ENCODE measurements at regions not wholly inside any gene's neighbourhood (a gene's known extent, or its start where the extent isn't known, plus 50 kb on each side); places are given as distances from the start of the nearest gene placed in this dataset.
"Not testable (repeated sequence)": the region's sequence is repeated elsewhere in the genome, so short reads cannot be mapped to it uniquely, and the experiment has no call there.

DNA sequence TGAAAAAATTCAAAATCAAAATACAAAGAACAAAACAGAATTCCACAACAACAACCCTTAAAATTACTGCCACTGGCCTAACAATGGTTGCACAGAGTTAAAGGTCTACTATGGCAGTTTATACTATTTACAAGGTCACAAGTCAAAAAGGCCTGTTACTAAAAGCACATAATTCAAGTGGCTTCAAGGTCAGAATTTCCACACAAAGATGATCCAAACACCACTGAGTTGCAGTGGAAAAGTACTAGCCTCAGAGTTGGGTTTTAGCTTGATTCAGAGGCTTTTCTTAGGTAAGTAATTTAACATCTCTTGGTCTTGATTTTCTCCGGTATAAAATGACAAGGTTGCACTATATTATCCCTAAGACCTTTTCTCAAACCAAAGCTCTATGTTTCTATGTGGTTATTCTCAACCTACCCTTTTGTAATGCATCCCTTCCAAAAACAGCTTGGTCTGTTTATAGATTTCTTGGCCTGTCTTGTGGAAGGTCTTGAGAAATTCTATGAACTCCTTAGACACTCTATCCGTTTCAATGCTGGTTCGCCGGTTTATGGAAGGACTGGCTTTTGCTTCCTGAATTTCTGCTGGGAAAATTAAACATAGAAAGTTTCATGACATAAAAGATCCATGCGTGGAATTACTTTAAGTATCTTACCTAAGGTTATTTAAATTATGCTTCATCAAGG is 69.5 kb downstream of the MDH2 start:
- DNase-seq, result not testable (repeated sequence)

DNA sequence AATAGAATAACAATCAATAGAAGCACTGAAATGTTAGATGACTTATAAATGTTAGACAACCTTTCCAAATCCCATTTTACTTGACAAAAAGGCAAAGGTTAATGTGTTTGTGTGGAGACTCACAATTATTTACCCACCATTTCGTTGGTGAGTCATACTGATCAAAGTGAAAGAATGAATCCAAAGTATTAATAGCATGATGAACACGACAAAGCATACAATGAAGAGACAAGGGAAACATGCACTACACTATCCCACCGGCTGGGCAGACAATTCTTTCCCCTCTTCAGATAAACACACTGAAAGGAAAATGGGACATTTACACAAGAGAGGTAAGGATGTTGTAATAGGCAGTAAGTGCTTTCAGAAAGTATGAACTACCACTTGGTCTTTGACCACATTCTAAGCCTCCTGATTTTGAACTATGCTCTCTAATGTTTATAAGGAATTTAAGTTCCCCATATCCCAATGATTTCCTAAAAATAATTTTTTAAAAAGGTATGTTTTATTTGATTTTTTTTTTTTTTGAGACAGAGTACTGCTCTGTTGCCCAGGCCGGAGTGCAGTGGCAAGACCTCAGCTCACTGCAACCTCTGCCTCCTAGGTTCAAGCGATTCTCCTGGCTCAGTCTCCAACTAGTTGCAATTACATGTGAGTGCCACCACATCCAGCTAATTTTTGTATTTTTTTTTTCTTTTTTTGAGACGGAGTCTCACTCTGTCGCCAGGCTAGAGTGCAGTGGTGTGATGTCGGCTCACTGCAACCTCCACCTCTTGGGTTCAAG is 70.5 kb downstream of the MDH2 start:
- DNase-seq, result peak; percentile 27

DNA sequence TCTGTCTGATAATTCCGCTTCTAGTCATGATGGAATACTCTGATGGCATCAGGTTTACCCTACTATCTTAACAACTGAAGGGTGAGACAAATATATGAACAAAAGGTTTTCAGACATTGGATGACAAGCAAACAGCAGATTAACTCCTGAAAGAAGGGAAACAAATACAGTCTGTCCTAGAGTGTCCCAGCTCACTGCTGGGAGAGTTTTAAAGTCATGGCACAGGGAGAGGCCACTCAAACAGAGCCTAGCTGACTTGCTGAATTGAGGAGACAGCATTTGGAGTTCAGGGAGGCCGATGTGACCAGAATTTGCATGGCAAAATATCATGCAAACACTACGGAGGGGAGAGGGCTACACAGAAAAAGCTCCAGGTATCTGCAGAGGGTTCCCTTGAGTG is 73.1 kb downstream of the MDH2 start:
- no peak for DNase-seq

DNA sequence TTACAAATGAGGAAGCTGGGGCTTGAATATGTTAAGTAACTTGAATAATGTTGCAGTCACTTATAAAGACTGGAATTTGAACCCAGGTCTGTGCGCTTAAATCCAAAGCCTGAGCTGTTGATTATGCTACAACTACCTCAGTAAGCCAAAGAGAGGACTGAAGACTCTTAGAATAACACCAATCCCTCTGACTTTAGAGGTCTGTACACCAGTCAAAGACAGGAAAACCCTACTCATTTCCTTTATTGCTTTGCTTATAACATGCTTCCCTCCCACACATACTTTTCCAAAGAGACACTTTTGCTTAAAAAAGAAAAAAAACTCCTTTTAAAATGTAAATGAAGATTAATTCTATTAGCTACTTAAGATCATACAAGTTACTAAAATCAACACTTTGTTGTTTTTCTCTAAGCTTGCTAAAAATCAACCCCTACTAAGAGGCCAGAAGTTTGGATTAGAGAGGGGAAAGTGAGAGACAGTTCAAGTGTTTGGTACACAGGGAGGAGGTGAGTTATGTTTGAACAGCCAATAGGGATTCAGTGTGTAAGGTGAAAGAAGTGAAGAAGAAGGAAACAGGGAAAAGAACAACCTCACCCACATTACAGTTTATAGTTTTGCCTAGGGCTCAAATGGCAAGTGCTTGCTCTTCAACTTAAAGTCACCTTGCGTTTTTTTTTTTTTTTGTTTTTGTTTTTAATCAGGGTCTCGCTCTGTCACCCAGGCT is 74.8 kb downstream of the MDH2 start:
- DNase-seq, result peak; percentile 20

DNA sequence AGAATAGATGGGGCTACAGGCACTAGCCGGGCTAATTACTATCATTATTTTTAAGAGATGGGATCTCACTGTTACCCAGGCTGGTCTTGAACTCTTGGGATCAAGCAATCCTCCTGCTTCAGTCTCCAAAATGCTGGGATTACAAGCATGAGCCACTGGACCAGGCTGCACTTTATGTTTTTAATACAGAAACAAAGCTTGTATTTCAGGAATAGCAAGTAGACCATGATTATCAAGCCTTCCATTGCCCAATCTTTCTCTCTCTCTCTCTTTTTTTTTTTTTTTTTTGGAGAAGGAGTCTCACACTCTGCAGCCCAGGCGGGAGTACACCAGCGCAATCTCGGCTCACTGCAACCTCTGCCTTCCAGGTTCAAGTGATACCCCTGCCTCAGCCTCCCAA is 75.4 kb downstream of the MDH2 start:
- no peak for DNase-seq

DNA sequence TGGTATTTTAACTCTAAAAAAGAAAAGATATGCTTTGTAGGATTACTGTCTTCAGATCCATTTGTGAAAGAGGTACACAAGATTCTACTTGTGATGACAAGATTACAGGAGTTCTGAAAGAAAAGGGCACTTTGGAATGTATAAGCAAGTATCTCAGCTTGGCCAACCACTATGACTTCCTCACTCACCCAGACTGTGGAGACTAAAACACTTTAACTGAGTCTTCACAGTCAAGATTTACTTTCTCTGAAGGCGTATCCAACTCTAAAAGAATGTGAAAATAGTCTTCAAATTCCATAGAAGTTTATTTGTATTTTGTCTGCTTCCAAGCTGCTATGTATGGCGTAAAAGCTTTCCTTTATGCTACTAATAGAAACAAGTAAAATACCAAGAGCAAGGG is 76.1 kb upstream of the SRRM3 start:
- DNase-seq, result no peak

DNA sequence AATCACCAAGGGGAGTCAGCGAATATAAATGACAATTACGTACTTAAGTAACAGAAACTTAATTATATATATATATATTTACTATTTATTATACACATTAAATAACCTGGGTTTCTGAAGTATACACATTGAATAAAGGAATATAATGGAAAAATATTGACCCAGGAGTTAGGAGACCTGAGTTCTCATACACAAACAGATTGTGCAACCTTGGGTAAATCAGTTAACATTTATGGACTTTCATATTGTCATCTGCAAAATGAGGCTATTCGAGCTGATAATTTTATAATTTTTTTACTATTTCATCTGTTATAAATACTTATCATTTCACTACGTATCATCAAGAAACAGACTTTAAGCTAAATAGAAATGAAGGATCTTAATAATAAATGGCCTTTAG is 75.1 kb upstream of the SRRM3 start:
- no peak for DNase-seq

DNA sequence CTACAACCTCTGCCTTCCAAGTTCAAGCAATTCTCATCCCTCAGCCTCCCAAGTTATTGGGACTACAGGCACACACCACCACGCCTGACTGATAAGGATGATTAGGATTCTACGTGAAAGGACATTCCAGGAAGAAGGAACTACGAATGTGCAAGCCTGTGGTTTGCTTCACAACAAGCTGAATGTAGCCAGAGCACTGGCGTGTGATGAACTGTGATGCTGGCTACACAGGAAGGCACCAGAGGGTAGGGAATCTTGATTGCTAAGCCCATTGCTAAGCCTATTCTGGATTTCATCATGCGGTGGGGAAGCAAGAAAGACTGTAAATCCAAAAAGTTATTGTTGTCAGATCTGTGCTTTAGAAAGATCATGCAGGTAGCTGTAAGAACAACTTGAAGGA is 72.3 kb upstream of the SRRM3 start:
- DNase-seq, result no peak

DNA sequence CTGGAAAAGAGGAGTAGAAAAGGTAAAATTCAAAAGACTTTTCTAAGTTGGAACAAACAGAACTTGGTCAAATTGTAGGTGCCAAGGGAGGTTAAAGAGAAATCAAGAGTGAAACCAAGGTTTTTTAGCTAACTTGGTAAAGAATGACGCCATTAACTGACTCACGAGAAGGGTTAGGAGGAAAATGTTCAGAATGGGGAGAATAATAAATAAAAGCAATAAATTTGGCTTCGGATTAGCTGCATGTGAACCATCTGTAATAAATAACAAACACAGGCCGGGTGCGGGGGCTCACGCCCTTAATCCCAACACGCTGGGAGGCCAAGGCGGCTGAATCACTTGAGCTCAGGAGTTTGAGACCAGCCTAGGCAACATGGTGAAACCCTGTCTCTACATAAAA is 71.9 kb upstream of the SRRM3 start:
- DNase-seq, result no peak

DNA sequence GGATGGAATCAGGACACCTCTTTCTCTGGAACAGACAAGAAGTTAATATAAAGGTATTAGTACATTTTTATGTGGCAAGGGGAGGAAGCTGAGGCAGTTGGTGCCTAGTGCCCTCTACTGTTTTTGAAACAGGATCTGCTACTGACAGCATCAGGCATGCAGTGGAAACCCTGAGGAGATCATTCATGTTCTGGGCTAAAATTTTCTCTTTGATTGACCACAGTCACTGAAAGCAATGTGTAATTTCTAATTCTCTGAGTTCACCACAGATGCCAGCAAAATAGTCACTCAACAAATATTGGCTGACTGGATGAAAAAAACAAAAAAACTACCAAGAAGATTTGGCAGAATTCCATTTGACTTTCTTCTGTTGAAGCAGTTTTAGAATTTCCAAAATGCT is 71.0 kb upstream of the SRRM3 start:
- DNase-seq, result peak; percentile 32

DNA sequence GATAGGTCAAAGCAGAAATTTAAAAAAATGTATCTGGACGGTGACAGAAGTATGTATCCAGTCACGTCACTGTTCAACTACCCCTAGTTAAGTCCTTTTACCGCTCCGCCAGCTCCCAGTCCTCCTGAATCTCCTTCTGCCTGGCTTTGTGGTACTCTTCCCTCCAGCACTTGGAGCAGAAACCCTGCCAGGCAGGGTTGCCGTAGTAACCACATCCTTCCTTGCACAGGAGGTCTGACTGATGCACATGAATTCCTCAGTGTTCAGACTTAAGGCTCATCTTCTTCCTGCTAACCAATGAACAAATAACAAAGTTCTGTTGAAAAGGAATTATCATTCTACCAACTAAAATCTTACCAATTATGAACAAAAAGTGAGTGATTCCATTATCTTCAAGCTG is 69.8 kb upstream of the SRRM3 start:
- not testable (repeated sequence) for DNase-seq

DNA sequence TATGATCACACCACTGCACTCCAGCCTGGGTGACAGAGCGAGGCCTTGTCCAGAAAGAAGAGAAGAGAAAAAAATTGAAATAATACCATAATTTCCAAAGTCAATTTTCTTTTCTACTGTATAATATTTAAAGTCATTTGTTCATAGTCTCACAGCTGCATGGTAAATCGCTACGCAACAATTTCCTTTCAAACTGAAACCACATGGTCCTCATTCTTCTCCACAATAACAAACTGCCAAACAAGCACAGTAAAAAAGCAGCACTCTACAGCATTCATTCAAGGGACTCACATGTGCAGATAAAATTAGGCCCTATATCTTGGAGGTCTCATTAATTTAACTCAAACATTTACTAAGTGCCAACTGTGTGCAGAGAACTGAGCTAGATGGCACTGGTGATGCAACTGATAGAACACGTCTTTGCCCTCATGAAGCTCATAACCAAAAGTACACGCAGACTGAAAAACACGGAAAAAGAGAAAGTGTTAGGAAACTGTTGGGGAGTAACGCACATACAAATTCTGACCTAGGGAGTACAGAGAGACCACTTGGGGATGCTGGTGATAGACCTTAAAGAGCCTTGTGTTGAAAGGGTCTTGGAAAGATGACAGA is 68.4 kb upstream of the SRRM3 start:
- peak; percentile 78 for DNase-seq

DNA sequence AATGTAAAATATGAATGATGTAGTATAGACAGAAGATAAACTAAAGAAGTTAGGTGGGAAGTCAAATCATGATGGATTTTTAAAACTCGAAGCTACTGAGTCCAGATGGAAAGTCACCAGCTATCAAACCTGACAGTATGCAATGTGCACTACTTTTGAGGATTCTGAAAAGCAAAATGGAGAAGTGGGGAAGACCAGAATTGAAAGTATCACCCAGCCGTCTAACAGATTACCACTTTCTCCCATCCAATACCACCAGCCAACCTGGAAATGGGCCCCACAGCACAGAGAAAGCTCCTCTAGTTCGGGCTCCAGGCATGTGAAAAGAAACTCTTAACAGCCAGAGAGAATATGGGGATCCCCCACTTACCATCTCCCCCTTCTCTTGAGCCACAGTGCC is 67.9 kb upstream of the SRRM3 start:
- DNase-seq, result no peak

DNA sequence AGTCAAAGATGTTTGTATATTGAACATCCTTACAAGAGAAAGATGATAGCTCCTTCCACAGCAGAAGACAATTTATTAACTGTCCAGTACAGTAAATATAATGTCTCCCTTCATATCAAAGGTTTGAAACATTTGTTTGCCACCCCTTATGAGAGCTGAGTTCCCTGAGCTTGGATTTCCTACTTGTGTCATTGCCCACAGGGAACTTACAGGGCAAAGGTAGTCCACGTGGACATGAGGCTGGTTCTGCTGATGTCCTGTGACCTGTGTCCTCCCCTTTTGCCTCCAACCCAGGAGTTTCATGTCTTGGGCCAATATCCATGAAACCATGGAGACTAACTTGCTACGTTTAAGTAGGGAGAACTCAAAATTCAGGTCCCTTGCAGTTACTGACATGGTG is 66.4 kb upstream of the SRRM3 start:
- not testable (repeated sequence) for DNase-seq

DNA sequence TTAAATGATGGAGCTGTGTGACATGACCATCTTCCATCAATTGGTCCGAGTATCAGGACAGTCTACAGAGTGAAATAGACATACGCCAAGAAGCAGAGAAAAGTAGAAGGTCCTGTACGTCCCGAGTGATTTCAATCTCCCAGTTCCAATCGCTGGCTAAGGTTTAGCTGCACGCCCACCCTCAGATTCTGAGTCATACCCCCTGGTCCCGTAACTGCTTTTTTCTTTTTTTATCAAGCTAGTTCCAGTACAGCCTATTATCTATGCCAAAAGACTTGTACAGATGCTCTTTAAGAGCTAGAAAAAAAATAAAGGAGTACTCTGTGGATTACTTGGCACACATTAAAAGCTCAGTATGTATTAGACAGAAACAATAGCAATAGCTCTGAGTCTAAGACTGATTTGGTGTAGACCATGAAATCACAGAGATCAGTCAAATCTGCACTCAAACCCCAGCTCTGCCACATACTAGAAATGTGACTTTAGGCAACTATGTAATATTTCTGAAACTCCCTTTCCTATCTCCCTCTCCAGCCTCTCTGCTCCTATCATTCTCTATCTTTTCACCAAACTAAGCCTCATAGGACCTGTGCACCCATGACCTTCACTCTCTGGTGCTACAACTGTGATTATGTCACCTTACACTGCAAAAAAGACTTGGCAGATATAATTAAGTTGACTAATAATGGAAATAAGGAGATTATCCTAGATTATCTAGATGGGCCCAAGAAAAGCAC is 63.0 kb upstream of the SRRM3 start:
- DNase-seq, result not testable (repeated sequence)

DNA sequence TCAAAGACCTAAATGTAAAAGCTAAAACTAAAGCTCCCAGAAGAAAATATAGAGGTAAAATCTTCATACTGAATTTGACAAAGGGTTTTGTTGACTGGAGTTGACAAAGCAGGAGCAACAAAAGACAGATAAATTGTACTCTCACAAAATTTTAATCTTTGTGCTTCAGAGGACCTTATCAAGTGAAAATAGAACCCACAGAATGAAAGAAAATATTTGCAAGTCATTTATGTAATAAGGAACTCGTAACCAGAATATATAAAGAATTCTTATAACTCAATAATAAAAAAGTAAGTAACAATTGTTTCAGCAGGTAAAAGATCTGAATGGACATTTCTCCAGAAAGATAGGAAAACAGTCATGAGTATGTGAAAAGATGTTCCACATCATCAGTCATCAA is 62.0 kb upstream of the SRRM3 start:
- no peak for DNase-seq

DNA sequence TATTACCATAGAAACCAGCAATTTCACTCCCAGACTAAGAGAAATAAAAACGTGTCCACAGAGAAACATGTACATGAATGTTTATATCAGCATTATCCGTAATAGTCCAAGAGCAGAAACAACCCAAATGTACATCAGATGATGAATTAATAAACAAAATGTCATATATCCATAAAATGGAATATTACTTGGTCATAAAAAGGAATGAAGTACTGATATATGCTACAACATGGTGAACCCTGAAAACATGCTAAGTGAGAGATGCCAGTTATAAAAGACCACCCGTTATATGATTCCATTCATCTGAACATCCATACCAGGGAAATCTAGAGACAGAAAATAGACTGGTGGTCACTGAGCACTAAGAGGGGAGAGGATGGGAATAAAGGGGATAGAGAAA is 61.4 kb upstream of the SRRM3 start:
- not testable (repeated sequence) for DNase-seq

DNA sequence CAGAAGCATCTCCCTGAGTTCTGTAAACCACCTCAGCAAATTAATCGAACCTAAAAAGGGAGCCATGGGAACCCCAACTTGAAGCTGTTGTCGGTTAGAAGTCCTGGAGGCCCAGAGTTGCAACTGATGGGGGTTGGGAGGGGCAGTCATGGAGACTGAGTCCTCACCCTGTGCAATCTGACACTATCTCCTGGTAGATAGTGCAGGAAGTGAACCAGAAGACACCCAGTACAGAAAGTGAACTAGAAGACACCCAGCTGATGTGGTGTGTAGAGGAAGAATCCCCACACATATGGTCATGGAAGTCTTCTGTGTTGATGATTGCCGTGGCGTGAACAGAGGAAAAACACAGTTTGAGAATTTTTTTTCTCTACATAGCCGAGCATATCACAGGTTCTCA is 58.8 kb upstream of the SRRM3 start:
- DNase-seq, result no peak

DNA sequence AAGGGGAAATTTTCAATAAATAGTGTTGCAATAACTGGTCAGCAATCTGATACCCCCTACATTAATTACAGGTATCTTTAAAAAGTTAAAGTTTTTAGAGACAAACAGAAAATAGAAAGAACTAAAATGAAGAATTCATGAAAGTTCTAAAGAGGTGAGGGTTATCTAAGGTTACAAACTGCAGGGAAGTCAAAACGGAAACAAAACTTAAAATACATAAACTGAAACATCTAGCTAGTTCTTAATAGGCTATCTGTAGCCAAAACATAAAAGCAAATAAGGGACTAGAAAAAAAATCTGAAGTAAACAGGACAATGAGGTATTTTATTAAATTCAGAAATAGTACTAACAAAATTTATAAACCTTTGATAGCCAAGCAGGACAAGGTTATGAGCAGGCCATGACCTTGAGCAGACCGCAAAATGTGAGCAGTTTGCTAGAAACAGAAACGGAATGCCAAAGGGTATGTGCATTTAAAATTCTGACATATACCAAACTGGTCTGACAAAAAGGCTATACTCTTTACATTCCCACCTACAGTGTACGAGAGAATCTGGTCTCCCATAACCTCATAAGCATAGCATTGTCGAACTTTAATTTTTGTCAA is 56.9 kb upstream of the SRRM3 start:
- DNase-seq, result not testable (repeated sequence)

DNA sequence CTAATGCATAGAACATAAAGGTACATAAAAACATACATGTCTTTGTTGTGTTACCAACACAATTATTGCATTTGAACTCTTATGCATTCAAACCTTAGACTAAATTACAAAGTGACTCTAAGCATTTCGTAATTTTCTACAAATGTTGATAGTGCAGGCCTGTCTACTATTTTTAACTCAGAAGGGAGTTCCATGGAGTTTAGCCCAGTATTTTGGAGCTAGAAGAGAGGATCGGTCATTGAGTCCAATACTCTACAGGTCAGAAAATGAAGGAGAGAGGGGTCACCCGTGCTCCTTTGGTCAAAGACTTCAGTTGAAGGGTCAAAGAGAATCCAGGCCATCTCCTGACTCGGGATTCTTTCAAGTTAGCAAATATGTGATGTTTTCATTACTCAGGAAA is 55.3 kb upstream of the SRRM3 start:
- DNase-seq, result no peak

DNA sequence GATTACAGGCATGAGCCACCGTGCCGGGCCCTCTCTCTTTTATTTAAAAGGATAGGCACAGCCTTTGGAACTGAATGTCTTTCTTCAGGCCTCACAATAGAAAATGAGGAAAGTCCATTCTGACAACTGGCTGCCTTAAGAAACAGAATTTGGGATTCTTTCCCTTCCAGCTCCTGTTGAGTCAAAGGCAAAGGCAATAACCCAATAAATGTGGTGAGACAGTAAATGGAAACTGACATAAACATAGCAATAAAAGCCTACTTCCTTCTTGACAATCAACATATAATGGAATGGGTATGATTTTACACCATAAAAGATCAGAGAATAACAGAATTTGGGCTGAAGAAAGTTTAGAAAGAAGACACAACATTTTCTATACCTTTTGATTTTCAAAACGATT is 52.7 kb upstream of the SRRM3 start:
- not testable (repeated sequence) for DNase-seq
